ENCODE measurements at regions not wholly inside any gene's neighbourhood (a gene's known extent, or its start where the extent isn't known, plus 50 kb on each side); places are given as distances from the start of the nearest gene placed in this dataset.

- WGBS: 57% methylated on average over 2 of the region's 2 CpGs
- H3K4me3 ChIP-seq: no peak overlapping the region
These were observed 1099.7 kb downstream of the DTWD2 start for GRCh38 chr5:117888688-117889087.

GRCh38 chr5:117881426-117882230, 1106.7 kb downstream of the DTWD2 start:
- H3K9me3 ChIP-seq: no peaks in the 10 kb centered on the region
- DNase-seq (ENCODE audit: low spot score): no peak
- H3K4me3 ChIP-seq: no peak overlapping the region
- intact Hi-C loops (cut with DNase I): no loop called here
- peak overlapping the region; percentile 63 to 67 for H3K27ac ChIP-seq
- H3K27me3 ChIP-seq (replicated peaks; ENCODE audit: insufficient read depth): no peaks in the 10 kb centered on the region
- 61% methylated on average over 4 of the region's 4 CpGs for WGBS
- TF ChIP-seq CTCF (IDR thresholded peaks at IDR 0.05) (no peak), POLR2A (IDR thresholded peaks at IDR 0.05) (no peak), POLR2AphosphoS5 (IDR thresholded peaks at IDR 0.05) (no peak)
- H3K4me1 ChIP-seq (replicated peaks): no peaks in the 10 kb centered on the region
- H3K36me3 ChIP-seq: no peaks in the 10 kb centered on the region

More at GRCh38 chr5:117888688-117889087, 1099.7 kb downstream of the DTWD2 start:
- Histone ChIP-seq H3K27ac (no peak overlapping the region), H3K4me1 (replicated peaks) (no peaks in the 10 kb centered on the region), H3K9me3 (no peaks in the 10 kb centered on the region), H3K36me3 (no peaks in the 10 kb centered on the region), H3K27me3 (replicated peaks; ENCODE audit: insufficient read depth) (no peaks in the 10 kb centered on the region)
- intact Hi-C loops (cut with DNase I): no loop called here
- TF ChIP-seq CTCF (IDR thresholded peaks at IDR 0.05) (no peak), POLR2A (IDR thresholded peaks at IDR 0.05) (no peak), POLR2AphosphoS5 (IDR thresholded peaks at IDR 0.05) (no peak)
- no peak for DNase-seq (ENCODE audit: low spot score)

- Histone ChIP-seq H3K4me1 (replicated peaks) (no peaks in the 10 kb centered on the region), H3K9me3 (no peaks in the 10 kb centered on the region), H3K27ac (peak overlapping the region; percentile 63 to 67), H3K27me3 (replicated peaks; ENCODE audit: insufficient read depth) (no peaks in the 10 kb centered on the region), H3K36me3 (no peaks in the 10 kb centered on the region), H3K4me3 (no peak overlapping the region)
- TF ChIP-seq POLR2AphosphoS5 (IDR thresholded peaks at IDR 0.05): peak; percentile 81
- no peak for TF ChIP-seq POLR2A (IDR thresholded peaks at IDR 0.05)
- TF ChIP-seq CTCF (IDR thresholded peaks at IDR 0.05): no peak
- DNase-seq (ENCODE audit: low spot score): peak; percentile 44
- intact Hi-C loops (cut with DNase I): no loop called here
These were observed 1107.4 kb downstream of the DTWD2 start for GRCh38 chr5:117880932-117881331.

GRCh38 chr5:117877731-117878130, 1110.6 kb downstream of the DTWD2 start:
- TF ChIP-seq POLR2AphosphoS5 (IDR thresholded peaks at IDR 0.05) (no peak), CTCF (IDR thresholded peaks at IDR 0.05) (no peak), POLR2A (IDR thresholded peaks at IDR 0.05) (no peak)
- DNase-seq (ENCODE audit: low spot score): no peak
- H3K36me3 ChIP-seq: no peaks in the 10 kb centered on the region
- H3K9me3 ChIP-seq: no peaks in the 10 kb centered on the region
- H3K27ac ChIP-seq: no peak overlapping the region
- intact Hi-C loops (cut with DNase I): no loop called here
- H3K4me1 ChIP-seq (replicated peaks): no peaks in the 10 kb centered on the region
- H3K27me3 ChIP-seq (replicated peaks; ENCODE audit: insufficient read depth): no peaks in the 10 kb centered on the region
- no peak overlapping the region for H3K4me3 ChIP-seq
- 85% methylated on average over 2 of the region's 2 CpGs for WGBS

DNA sequence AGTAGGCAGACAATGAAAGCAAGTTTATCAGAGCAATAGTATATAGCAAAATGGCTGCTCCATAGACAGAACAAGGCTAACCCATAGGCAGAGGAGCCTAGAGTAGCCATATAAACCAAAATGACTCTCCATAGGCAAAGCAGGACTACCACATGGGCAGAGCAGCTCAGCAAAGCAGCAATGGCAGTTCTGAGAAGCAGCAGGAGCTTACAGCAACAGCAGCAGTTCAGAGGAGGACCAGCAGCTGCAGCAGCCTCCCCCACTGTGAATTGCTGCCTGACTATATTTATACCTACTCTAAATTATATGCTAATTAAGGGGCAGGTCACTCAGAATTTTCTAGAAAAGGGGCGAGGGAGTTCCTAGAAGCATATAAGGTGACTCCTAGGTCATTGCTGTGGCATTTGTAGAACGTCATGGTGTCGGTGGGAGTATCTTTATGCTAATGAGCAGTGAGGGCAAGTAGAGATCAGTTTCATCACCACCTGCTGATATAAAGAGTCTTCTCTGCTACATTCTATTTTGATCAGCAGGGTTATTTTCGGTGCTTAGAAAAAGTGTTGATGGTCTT, 1115.5 kb downstream of the DTWD2 start:
- 95% methylated on average over 4 of the region's 4 CpGs for whole genome bisulfite sequencing

More for the DNA sequence above, 1115.5 kb downstream of the DTWD2 start:
- TF ChIP-seq POLR2AphosphoS5 (IDR thresholded peaks at IDR 0.05): no peak
- no peak for DNase-seq (ENCODE audit: low spot score)
- Histone ChIP-seq H3K27ac (no peak overlapping the region), H3K9me3 (no peaks in the 10 kb centered on the region), H3K4me1 (replicated peaks) (no peaks in the 10 kb centered on the region), H3K4me3 (no peak overlapping the region), H3K27me3 (replicated peaks; ENCODE audit: insufficient read depth) (no peaks in the 10 kb centered on the region), H3K36me3 (no peaks in the 10 kb centered on the region)
- intact Hi-C loops (cut with DNase I): no loop called here
